Neutrophil (primary cell): ENCODE measurements at regions not wholly inside any gene's neighbourhood (a gene's known extent, or its start where the extent isn't known, plus 50 kb on each side); places are given as distances from the start of the nearest gene placed in this dataset.

Experiments used
- H3K27ac ChIP-seq: fragments of 200-600 bp; sonication (generic); 2 replicates; pipeline ENCODE4 v1.5.1; 2016; ENCODE audit warnings: mild to moderate bottlenecking, moderate library complexity
- H3K27me3 ChIP-seq: fragments of 200-600 bp; sonication (generic); 2 replicates; pipeline ENCODE4 v1.6.0; 2016; ENCODE audit warnings: mild to moderate bottlenecking
- H3K36me3 ChIP-seq: fragments of 200-600 bp; sonication (generic); 2 replicates; pipeline ENCODE4 v1.5.1; 2017
- H3K4me1 ChIP-seq, 2 experiments: fragments of 200-600 bp in 1 of 2; sonication (generic) in 1 of 2; 1 replicate in 1 of 2; 2 replicates in 1 of 2; pipeline versions ENCODE4 v1.5.1 to v1.6.1; 2013 to 2016; ENCODE audit warnings: low read depth in 1 of 2, low read length in 1 of 2, mild to moderate bottlenecking in 1 of 2, moderate library complexity in 1 of 2; ENCODE audit not compliant: control insufficient read depth in 1 of 2, insufficient read depth in 1 of 2
- H3K4me3 ChIP-seq, 2 experiments: fragments of 200-600 bp in 1 of 2; sonication (generic) in 1 of 2; 1 replicate in 1 of 2; 2 replicates in 1 of 2; pipeline ENCODE4 v1.5.1; 2013 to 2016; ENCODE audit warnings: low read depth in 1 of 2, low read length in 1 of 2, mild to moderate bottlenecking in 1 of 2, moderate library complexity in 1 of 2
- H3K9me3 ChIP-seq: fragments of 200-600 bp; sonication (generic); 2 replicates; pipeline ENCODE4 v1.5.1; 2016
- CTCF ChIP-seq: fragments of 200-600 bp; sonication (generic); IDR thresholded peaks from 2 replicates; pipeline ENCODE4 v1.5.1; 2016; ENCODE audit warnings: antibody characterized with exemption

GRCh38 chr10:125344573-125345171 lies 184.3 kb upstream of the CTBP2 start:
- Histone ChIP-seq H3K36me3 (no peaks in the 10 kb centered on the region), H3K27me3 (peaks cover 9% of the 10 kb centered on the region), H3K9me3 (no peaks in the 10 kb centered on the region), H3K27ac (no peak overlapping the region), H3K4me3 (no peak overlapping the region), H3K4me1 (no peaks in the 10 kb centered on the region)
- TF ChIP-seq CTCF, result no peak

- Histone ChIP-seq H3K27ac (no peak overlapping the region), H3K36me3 (no peaks in the 10 kb centered on the region), H3K4me3 (no peak overlapping the region), H3K9me3 (no peaks in the 10 kb centered on the region), H3K4me1 (no peaks in the 10 kb centered on the region), H3K27me3 (peaks cover 9% of the 10 kb centered on the region)
- no peak for TF ChIP-seq CTCF
Measured at GRCh38 chr10:125343983-125344382, 183.6 kb upstream of the CTBP2 start.

DNA sequence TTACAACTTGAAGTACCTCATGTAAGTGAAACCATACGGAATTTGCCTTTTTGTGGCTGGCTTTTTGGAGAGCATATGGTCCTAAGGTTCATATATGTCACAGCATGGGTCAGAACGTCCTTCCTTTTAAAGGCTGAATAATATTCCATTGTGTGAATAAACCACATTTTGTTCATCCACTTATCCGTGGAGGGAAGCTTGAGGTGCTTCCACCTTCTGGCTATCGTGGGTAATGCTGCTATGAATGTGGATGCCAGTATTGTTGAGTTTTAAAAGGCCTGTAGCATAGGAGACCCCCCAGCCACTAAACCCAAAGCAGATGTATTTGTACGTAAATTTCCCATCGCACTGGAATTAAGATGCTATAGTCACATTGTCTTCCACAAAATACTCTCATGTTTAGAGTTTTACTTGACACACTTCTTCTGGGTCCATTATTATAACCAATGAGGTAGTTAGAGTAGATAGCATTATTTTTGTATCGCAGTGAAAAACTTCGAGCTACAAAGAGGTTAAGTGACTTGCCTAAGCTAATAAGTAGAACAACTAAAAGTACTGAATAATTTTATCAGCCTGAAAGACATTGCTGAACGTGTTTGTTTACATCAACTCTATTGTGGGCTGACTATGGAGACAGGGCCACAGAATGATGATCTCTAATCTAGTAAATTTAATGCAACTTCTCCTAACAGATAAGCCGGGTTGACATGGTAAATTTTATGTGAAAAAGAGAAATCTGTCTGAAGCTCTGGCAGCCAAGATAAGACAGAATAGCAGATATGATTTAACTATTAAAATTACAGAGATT lies 183.0 kb upstream of the CTBP2 start:
- Histone ChIP-seq H3K4me1 (no peaks in the 10 kb centered on the region), H3K36me3 (no peaks in the 10 kb centered on the region), H3K27ac (no peak overlapping the region), H3K4me3 (no peak overlapping the region), H3K9me3 (no peaks in the 10 kb centered on the region), H3K27me3 (peaks cover 9% of the 10 kb centered on the region)
- TF ChIP-seq CTCF, result no peak

- Histone ChIP-seq H3K36me3 (no peaks in the 10 kb centered on the region), H3K4me1 (no peaks in the 10 kb centered on the region), H3K27ac (no peak overlapping the region), H3K4me3 (no peak overlapping the region), H3K27me3 (peaks cover 9% of the 10 kb centered on the region), H3K9me3 (no peaks in the 10 kb centered on the region)
- no peak for TF ChIP-seq CTCF
Measured at GRCh38 chr10:125341611-125342010, 181.2 kb upstream of the CTBP2 start.

DNA sequence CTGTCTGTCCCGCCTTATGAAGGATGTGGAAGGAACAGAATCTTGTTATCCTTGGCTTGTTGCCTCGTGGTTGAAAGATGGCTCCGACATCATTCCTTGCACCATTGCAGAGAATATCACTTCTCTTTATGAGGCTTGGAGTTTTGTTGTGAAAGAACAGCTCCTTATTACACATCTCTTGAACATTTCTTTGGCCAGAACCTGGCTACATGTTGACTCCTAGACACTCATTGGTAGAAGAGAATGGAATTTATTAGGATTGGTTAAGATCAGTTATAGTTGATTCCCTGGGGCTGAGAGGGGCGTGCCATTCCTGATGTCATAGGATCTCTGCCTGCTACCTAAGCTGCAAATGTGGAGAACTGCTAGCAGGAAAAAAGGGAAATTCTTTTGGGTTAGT lies 180.5 kb upstream of the CTBP2 start:
- Histone ChIP-seq H3K27ac (no peak overlapping the region), H3K36me3 (no peaks in the 10 kb centered on the region), H3K4me3 (no peak overlapping the region), H3K27me3 (peaks cover 9% of the 10 kb centered on the region), H3K4me1 (no peaks in the 10 kb centered on the region), H3K9me3 (no peaks in the 10 kb centered on the region)
- TF ChIP-seq CTCF, result no peak
